ENCODE measurements at regions not wholly inside any gene's neighbourhood (a gene's known extent, or its start where the extent isn't known, plus 50 kb on each side); places are given as distances from the start of the nearest gene placed in this dataset.

DNA sequence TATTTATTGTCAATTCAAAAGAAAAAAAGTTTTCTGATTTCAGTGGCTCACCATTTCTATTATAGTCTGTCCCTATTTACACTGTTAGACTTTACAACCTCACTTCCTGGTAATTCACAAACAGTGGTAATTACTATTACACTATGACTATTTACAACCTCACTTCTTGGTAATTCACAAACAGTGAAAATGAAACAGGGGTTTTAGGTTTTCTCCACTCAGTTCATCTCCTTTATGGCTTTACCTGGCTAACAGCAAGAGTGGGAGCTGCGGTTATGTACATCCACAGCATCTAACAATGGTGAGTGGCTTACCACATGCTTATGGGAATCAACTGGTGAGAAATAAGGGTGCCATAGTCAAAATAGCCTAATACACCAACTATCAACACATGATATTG lies 166.4 kb downstream of the CASP12 start:
- Histone ChIP-seq H3F3A (ENCODE audit: low read length, unreplicated experiment) (no peaks in the 10 kb centered on the region), H3K4me1 (ENCODE audit: insufficient read depth, low read length) (no peaks in the 10 kb centered on the region), H3K9me3 (ENCODE audit: low read length) (no peaks in the 10 kb centered on the region), H2AFZ (ENCODE audit: low read length) (no peak overlapping the region), H4K20me1 (ENCODE audit: low read length) (no peaks in the 10 kb centered on the region), H3K4me3 (ENCODE audit: low read length) (no peak overlapping the region), H3K9me2 (replicated peaks; ENCODE audit: low read length) (no peaks in the 10 kb centered on the region), H3K36me3 (ENCODE audit: low read depth, low read length) (no peaks in the 10 kb centered on the region), H3K9ac (ENCODE audit: low read length) (no peak overlapping the region), H3K4me2 (ENCODE audit: low read length) (no peak overlapping the region), H3K27me3 (ENCODE audit: low read length) (no peaks in the 10 kb centered on the region), H3K79me2 (ENCODE audit: low read length) (no peaks in the 10 kb centered on the region), H3K27ac (ENCODE audit: low read length) (no peak overlapping the region)
- ATAC-seq = no peak
- ChIA-PET CTCF (no interaction called here), POLR2A (ENCODE audit: unreplicated experiment) (no interaction called here)
- no TSS peak for BruUV-seq (replicated peaks)
- TF ChIP-seq EZH2 (IDR thresholded peaks at IDR 0.05; ENCODE audit: low read length, unreplicated experiment) (no peak), EZH2phosphoT487 (IDR thresholded peaks at IDR 0.05; ENCODE audit: borderline replicate concordance, low read length) (no peak)
- TF ChIP-seq, protein P1, sequence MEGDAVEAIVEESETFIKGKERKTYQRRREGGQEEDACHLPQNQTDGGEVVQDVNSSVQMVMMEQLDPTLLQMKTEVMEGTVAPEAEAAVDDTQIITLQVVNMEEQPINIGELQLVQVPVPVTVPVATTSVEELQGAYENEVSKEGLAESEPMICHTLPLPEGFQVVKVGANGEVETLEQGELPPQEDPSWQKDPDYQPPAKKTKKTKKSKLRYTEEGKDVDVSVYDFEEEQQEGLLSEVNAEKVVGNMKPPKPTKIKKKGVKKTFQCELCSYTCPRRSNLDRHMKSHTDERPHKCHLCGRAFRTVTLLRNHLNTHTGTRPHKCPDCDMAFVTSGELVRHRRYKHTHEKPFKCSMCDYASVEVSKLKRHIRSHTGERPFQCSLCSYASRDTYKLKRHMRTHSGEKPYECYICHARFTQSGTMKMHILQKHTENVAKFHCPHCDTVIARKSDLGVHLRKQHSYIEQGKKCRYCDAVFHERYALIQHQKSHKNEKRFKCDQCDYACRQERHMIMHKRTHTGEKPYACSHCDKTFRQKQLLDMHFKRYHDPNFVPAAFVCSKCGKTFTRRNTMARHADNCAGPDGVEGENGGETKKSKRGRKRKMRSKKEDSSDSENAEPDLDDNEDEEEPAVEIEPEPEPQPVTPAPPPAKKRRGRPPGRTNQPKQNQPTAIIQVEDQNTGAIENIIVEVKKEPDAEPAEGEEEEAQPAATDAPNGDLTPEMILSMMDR (conservative IDR thresholded peaks at IDR 0.05; ENCODE audit: low read depth, low read length) = no peak
- intact Hi-C loops (cut with micrococcal nuclease) = no loop called here
- no peak for DNase-seq

DNA sequence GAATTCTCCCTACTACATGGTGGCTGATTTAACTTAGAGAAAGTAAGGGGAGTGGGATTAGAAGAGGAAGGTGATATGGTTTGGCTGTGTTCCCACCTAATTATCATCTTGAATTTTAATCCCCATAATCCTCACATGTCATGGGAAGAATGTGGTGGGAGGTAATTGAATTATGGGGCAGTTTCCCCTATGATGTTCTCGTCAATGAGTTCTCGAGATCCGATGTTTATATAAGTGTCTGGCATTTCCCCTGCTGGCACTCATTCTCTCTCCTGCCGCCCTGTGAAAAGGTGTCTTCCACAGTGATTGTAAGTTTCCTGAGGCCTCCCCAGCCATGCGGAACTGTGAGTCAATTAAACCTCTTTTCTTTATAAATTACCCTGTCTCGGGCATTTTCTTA lies 169.3 kb downstream of the CASP12 start:
- TF ChIP-seq EZH2phosphoT487 (IDR thresholded peaks at IDR 0.05; ENCODE audit: borderline replicate concordance, low read length) = no peak
- no peak for TF ChIP-seq EZH2 (IDR thresholded peaks at IDR 0.05; ENCODE audit: low read length, unreplicated experiment)
- TF ChIP-seq, protein P1 (conservative IDR thresholded peaks at IDR 0.05; ENCODE audit: low read depth, low read length) = no peak
- H3K9me2 ChIP-seq (replicated peaks; ENCODE audit: low read length) = no peaks in the 10 kb centered on the region
- H3K4me1 ChIP-seq (ENCODE audit: insufficient read depth, low read length) = no peaks in the 10 kb centered on the region
- no peaks in the 10 kb centered on the region for H3K9me3 ChIP-seq (ENCODE audit: low read length)
- H3F3A ChIP-seq (ENCODE audit: low read length, unreplicated experiment) = no peaks in the 10 kb centered on the region
- no peak overlapping the region for H3K4me3 ChIP-seq (ENCODE audit: low read length)
- H3K36me3 ChIP-seq (ENCODE audit: low read depth, low read length) = no peaks in the 10 kb centered on the region
- no peaks in the 10 kb centered on the region for H4K20me1 ChIP-seq (ENCODE audit: low read length)
- H2AFZ ChIP-seq (ENCODE audit: low read length) = no peak overlapping the region
- H3K9ac ChIP-seq (ENCODE audit: low read length) = no peak overlapping the region
- ATAC-seq = no peak
- ChIA-PET CTCF (no interaction called here), POLR2A (ENCODE audit: unreplicated experiment) (no interaction called here)
- H3K4me2 ChIP-seq (ENCODE audit: low read length) = no peak overlapping the region
- no TSS peak for BruUV-seq (replicated peaks)
- H3K27me3 ChIP-seq (ENCODE audit: low read length) = no peaks in the 10 kb centered on the region
- no peak for DNase-seq
- intact Hi-C loops (cut with micrococcal nuclease) = no loop called here
- no peak overlapping the region for H3K27ac ChIP-seq (ENCODE audit: low read length)
- no peaks in the 10 kb centered on the region for H3K79me2 ChIP-seq (ENCODE audit: low read length)

DNA sequence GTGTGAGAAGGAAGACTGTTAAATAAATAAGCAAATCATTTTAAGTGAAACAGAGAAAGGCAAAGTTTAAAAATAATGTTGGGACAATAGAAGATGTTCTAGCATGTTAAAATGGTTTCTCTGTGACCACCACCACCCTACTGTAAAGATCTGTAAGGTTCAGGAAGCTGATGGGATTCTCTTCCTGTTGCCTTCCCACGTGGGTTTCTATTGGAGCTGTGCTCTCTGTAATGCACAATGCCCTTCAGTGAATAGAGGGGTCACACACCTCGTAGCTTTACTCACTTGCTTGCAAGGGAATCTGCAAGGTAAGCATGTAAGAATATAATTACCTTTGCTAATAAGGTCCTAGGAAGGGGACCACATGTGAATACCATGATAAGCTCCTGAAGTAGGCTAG lies 170.5 kb downstream of the CASP12 start:
- Histone ChIP-seq H3K36me3 (ENCODE audit: low read depth, low read length) (no peaks in the 10 kb centered on the region), H4K20me1 (ENCODE audit: low read length) (no peaks in the 10 kb centered on the region), H3K4me1 (ENCODE audit: insufficient read depth, low read length) (no peaks in the 10 kb centered on the region), H3K27me3 (ENCODE audit: low read length) (no peaks in the 10 kb centered on the region), H3K9me3 (ENCODE audit: low read length) (peaks cover 11% of the 10 kb centered on the region), H3K4me2 (ENCODE audit: low read length) (no peak overlapping the region), H2AFZ (ENCODE audit: low read length) (0 out of 2 replicates have a peak overlapping the region, but pooled peaks have one; percentile 13), H3K79me2 (ENCODE audit: low read length) (no peaks in the 10 kb centered on the region), H3K9ac (ENCODE audit: low read length) (no peak overlapping the region), H3F3A (ENCODE audit: low read length, unreplicated experiment) (no peaks in the 10 kb centered on the region), H3K4me3 (ENCODE audit: low read length) (no peak overlapping the region), H3K9me2 (replicated peaks; ENCODE audit: low read length) (no peaks in the 10 kb centered on the region), H3K27ac (ENCODE audit: low read length) (no peak overlapping the region)
- intact Hi-C loops (cut with micrococcal nuclease) = no loop called here
- DNase-seq (no peak), ATAC-seq (no peak)
- no TSS peak for BruUV-seq (replicated peaks)
- CTCF ChIA-PET = no interaction called here
- POLR2A ChIA-PET (ENCODE audit: unreplicated experiment) = no interaction called here
- TF ChIP-seq EZH2 (IDR thresholded peaks at IDR 0.05; ENCODE audit: low read length, unreplicated experiment) = no peak
- TF ChIP-seq EZH2phosphoT487 (IDR thresholded peaks at IDR 0.05; ENCODE audit: borderline replicate concordance, low read length) = no peak
- TF ChIP-seq, protein P1 (conservative IDR thresholded peaks at IDR 0.05; ENCODE audit: low read depth, low read length) = no peak

Measured in PC-3 (cell line).